CD4-positive, alpha-beta T cell (primary cell): ENCODE measurements at regions not wholly inside any gene's neighbourhood (a gene's known extent, or its start where the extent isn't known, plus 50 kb on each side); places are given as distances from the start of the nearest gene placed in this dataset.
"Not testable (repeated sequence)": the region's sequence is repeated elsewhere in the genome, so short reads cannot be mapped to it uniquely, and the experiment has no call there.

ENCODE experiments used
- ATAC-seq: fragments of 200-7000 bp; cut with Tn5 transposase; one replicate; pipeline ENCODE4 v1.10.0; 2022; ENCODE audit warnings: mild to moderate bottlenecking; ENCODE audit not compliant: poor library complexity
- CTCF ChIA-PET: fragments of 350-600 bp; sonication (Branson Sonifier 250); formaldehyde crosslinking; loops from one replicate; lab custom pipeline; 2021; ENCODE audit warnings: antibody characterized with exemption, inconsistent platforms; lab: Charles Lee
- POLR2A ChIA-PET: fragments of 350-600 bp; sonication (Branson Sonifier 250); formaldehyde crosslinking; loops from one replicate; lab custom pipeline; 2021; ENCODE audit warnings: antibody characterized with exemption, inconsistent platforms; lab: Charles Lee
- DNase-seq, 14 experiments: peaks; one replicate each; pipeline ENCODE4 v3.0.0-alpha.2; 2013 to 2020; ENCODE audit warnings: mixed read lengths in 2 of 14
- H3K27ac ChIP-seq, 2 donors: one replicate each; pipeline versions ENCODE4 v1.5.1 to v1.7.0; 2013; ENCODE audit warnings: low read length in 2 of 2, low read depth in 1 of 2, mild to moderate bottlenecking in 1 of 2
- H3K27me3 ChIP-seq, 2 experiments: 1 replicate in 1 of 2; 2 replicates in 1 of 2; pipeline versions ENCODE4 v1.6.1 to v1.7.0; 2013; ENCODE audit warnings: low read length in 2 of 2, control low read depth in 1 of 2, mild to moderate bottlenecking in 1 of 2, moderate library complexity in 1 of 2; ENCODE audit not compliant: insufficient read depth in 2 of 2, control insufficient read depth in 1 of 2
- H3K36me3 ChIP-seq: one replicate; pipeline ENCODE4 v1.6.1; 2013; ENCODE audit warnings: low read length, control low read depth; ENCODE audit not compliant: insufficient read depth
- H3K4me1 ChIP-seq: one replicate; pipeline ENCODE4 v1.6.1; 2013; ENCODE audit warnings: low read length, control low read depth; ENCODE audit not compliant: insufficient read depth
- H3K4me3 ChIP-seq: one replicate; pipeline ENCODE4 v1.5.1; 2013; ENCODE audit warnings: mild to moderate bottlenecking, low read length, moderate library complexity
- H3K9me3 ChIP-seq, 2 experiments: 1 replicate in 1 of 2; 2 replicates in 1 of 2; pipeline versions ENCODE4 v1.6.1 to v1.7.0; 2013; ENCODE audit warnings: low read length in 2 of 2, mild to moderate bottlenecking in 2 of 2, control low read depth in 1 of 2, moderate library complexity in 1 of 2; ENCODE audit not compliant: control insufficient read depth in 1 of 2, insufficient read depth in 1 of 2
- H3K27ac Mint-ChIP-seq: one replicate; pipeline ENCODE4 v1.8.0; 2020; ENCODE audit warnings: mixed read lengths
- H3K27me3 Mint-ChIP-seq: one replicate; pipeline ENCODE4 v1.8.0; 2021; ENCODE audit warnings: mixed read lengths
- H3K36me3 Mint-ChIP-seq: one replicate; pipeline ENCODE4 v1.8.0; 2021; ENCODE audit warnings: low read depth, mixed read lengths
- H3K4me1 Mint-ChIP-seq: one replicate; pipeline ENCODE4 v1.8.0; 2021; ENCODE audit warnings: low read depth, mixed read lengths
- H3K4me3 Mint-ChIP-seq: one replicate; pipeline ENCODE4 v1.8.0; 2020; ENCODE audit warnings: mild to moderate bottlenecking, mixed read lengths
- H3K9me3 Mint-ChIP-seq: one replicate; pipeline ENCODE4 v1.8.0; 2020; ENCODE audit warnings: mixed read lengths
- intact Hi-C, 2 experiments: fragments of 100-400 bp; cut with DNase I in 1 of 2; cut with micrococcal nuclease in 1 of 2; formaldehyde crosslinking; loops; one replicate each; pipeline versions ENCODE4 v1.15.1 to v1.9.0; 2023 to 2025; cut with DNase I, micrococcal nuclease
- TF ChIP-seq, protein P1 (sequence below): fragments of 200-600 bp; IDR thresholded peaks from one replicate; pipeline ENCODE4 v1.8.0; 2022; ENCODE audit warnings: antibody characterized with exemption, mild to moderate bottlenecking

DNA sequence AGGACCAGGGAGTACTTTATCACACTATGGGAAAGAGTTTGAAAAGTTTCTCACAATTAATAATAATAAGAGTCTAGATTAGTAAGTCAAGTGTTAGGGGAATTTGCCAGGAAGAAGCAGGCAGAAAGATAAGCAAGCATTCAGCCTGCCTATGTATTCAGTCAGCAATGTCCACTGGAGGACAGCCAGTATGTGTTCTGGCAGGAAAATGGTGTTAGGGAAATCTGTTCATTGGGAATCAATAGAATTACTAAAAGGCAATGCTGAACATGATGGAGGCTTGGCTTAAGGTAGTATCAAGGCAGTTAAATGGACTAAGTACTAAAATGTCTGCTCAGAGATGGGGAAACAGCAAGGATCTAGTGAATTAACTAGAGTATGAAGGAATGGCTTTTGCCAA is 221.2 kb downstream of the PPP4R3C start:
- Mint-ChIP-seq H3K9me3 (no peaks in the 10 kb centered on the region), H3K4me1 (no peaks in the 10 kb centered on the region), H3K27ac (no peak overlapping the region), H3K4me3 (no peak overlapping the region), H3K36me3 (no peaks in the 10 kb centered on the region), H3K27me3 (no peaks in the 10 kb centered on the region)
- H3K27me3 ChIP-seq: no peaks in the 10 kb centered on the region
- no peak overlapping the region for H3K27ac ChIP-seq
- H3K4me1 ChIP-seq: no peaks in the 10 kb centered on the region
- intact Hi-C loops: no loop called here
- TF ChIP-seq, protein P1, sequence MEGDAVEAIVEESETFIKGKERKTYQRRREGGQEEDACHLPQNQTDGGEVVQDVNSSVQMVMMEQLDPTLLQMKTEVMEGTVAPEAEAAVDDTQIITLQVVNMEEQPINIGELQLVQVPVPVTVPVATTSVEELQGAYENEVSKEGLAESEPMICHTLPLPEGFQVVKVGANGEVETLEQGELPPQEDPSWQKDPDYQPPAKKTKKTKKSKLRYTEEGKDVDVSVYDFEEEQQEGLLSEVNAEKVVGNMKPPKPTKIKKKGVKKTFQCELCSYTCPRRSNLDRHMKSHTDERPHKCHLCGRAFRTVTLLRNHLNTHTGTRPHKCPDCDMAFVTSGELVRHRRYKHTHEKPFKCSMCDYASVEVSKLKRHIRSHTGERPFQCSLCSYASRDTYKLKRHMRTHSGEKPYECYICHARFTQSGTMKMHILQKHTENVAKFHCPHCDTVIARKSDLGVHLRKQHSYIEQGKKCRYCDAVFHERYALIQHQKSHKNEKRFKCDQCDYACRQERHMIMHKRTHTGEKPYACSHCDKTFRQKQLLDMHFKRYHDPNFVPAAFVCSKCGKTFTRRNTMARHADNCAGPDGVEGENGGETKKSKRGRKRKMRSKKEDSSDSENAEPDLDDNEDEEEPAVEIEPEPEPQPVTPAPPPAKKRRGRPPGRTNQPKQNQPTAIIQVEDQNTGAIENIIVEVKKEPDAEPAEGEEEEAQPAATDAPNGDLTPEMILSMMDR: no peak
- H3K4me3 ChIP-seq: no peak overlapping the region
- H3K9me3 ChIP-seq: no peaks in the 10 kb centered on the region
- DNase-seq (no peak), ATAC-seq (no peak)
- ChIA-PET POLR2A (no interaction called here), CTCF (no interaction called here)
- H3K36me3 ChIP-seq: no peaks in the 10 kb centered on the region

DNA sequence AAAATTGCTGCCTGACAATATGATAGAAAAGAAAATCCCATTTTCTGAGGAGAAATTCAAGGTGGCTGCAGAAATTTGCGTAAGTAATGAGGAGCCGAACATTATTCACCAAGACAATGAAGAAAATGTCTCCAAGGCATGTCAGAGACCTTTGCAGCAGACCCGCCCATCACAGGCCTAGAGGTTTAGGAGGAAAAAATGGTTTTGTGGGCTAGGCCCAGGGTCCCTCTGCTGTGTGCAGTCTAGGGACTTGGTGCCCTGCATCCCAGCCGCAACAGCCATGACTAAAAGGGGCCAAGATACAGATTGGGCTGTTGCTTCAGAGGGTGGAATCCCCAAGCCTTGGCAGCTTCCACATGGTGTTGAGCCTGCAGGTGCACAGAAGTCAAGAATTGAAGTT is 223.1 kb downstream of the PPP4R3C start:
- H3K27ac ChIP-seq, H3K36me3 Mint-ChIP-seq, H3K4me1 Mint-ChIP-seq, H3K4me3 ChIP-seq, H3K27me3 Mint-ChIP-seq, POLR2A ChIA-PET, H3K9me3 Mint-ChIP-seq, intact Hi-C loops, H3K9me3 ChIP-seq, DNase-seq, CTCF ChIA-PET, ATAC-seq, H3K36me3 ChIP-seq, H3K4me3 Mint-ChIP-seq, H3K27ac Mint-ChIP-seq, H3K4me1 ChIP-seq, H3K27me3 ChIP-seq: not testable (repeated sequence)

DNA sequence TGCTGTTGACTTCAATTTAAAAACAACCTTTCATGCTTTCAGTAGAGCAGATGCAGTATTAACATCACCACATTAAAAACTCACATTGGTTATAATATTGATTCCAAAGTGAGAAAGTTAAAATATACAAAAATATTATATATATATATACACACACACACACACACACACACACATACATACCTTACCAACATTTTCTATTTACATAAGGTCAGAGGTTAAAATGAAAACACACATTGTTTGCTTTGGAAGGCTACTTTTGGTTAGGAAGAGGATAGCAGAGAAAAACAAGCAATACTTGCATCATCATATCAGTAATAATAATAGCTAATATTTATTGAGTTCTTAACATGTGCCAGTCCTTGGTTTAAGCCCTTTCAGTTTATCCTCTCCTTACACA is 226.5 kb downstream of the PPP4R3C start:
- Histone ChIP-seq H3K4me1 (no peaks in the 10 kb centered on the region), H3K27me3 (no peaks in the 10 kb centered on the region), H3K36me3 (no peaks in the 10 kb centered on the region), H3K4me3 (no peak overlapping the region), H3K9me3 (no peaks in the 10 kb centered on the region), H3K27ac (no peak overlapping the region)
- ATAC-seq: no peak
- Mint-ChIP-seq H3K9me3 (no peaks in the 10 kb centered on the region), H3K4me3 (no peak overlapping the region), H3K27ac (no peak overlapping the region), H3K36me3 (no peaks in the 10 kb centered on the region), H3K4me1 (no peaks in the 10 kb centered on the region), H3K27me3 (no peaks in the 10 kb centered on the region)
- DNase-seq: no peak
- ChIA-PET CTCF (no interaction called here), POLR2A (no interaction called here)
- TF ChIP-seq, protein P1: no peak
- intact Hi-C loops: no loop called here

DNA sequence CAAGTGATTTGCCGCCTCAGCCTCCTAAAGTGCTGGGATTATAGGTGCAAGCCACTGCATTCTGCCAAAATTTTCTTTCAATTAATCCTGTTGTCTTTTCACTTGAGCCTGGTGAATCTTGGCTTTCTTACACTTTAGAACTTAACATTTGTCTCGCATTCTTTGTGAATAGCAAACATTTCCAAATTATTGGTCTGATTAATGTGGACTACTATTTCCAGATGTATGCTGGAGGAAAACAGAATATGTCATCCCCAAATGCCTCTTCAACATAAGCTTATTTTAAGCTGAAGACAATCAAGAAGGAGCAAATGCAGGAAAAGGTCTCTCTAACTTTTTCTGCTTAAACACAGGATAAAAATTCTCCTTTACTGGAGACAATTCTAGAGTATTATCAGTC is 233.4 kb downstream of the PPP4R3C start:
- no peaks in the 10 kb centered on the region for H3K9me3 Mint-ChIP-seq
- intact Hi-C loops: no loop called here
- H3K4me1 Mint-ChIP-seq: no peaks in the 10 kb centered on the region
- Histone ChIP-seq H3K36me3 (no peaks in the 10 kb centered on the region), H3K9me3 (no peaks in the 10 kb centered on the region), H3K27me3 (no peaks in the 10 kb centered on the region), H3K27ac (no peak overlapping the region), H3K4me3 (no peak overlapping the region), H3K4me1 (no peaks in the 10 kb centered on the region)
- H3K27me3 Mint-ChIP-seq: no peaks in the 10 kb centered on the region
- H3K27ac Mint-ChIP-seq: no peak overlapping the region
- ChIA-PET POLR2A (no interaction called here), CTCF (no interaction called here)
- no peak overlapping the region for H3K4me3 Mint-ChIP-seq
- ATAC-seq (no peak), DNase-seq (no peak)
- no peaks in the 10 kb centered on the region for H3K36me3 Mint-ChIP-seq
- TF ChIP-seq, protein P1: no peak
